ENCODE measurements at regions not wholly inside any gene's neighbourhood (a gene's known extent, or its start where the extent isn't known, plus 50 kb on each side); places are given as distances from the start of the nearest gene placed in this dataset.

DNA sequence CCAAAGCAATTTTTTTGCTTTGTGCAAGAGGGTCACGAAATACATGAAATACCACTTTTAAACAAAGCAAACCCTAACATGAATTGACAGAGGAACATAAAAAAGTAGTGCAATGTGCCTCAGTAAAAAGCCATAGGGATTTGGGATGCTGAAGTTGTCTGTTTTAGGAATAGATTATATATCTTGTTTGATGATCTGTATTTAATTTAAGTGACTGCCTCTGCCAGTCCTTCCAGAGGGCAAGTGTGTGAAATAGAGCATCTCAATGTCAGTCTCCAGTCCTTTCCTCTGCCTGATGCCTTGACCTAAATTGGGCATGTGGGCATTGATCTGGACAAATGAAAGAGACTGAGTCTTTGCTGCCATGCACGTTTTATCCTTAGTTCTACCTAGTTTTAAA is 222.8 kb downstream of the PTPRC start:
- DNase-seq, result no peak

DNA sequence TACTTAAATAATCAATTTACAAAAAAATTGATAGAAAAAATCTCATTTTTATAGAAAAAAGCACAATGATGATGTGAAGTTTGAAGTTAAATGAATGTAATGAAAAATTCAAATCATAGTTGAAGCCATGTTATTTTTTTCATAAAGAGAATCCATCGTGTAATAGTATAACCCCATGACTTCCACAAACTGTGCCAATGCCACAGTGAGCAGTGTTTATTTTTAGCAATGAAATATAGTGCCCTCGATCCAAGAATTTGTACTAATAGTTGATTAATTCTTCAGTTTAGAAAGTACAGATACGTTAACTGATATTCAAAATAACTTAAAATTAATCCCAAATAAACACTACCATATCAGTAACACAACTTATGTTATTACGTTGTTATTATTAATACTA is 225.9 kb downstream of the PTPRC start:
- DNase-seq, result no peak

DNA sequence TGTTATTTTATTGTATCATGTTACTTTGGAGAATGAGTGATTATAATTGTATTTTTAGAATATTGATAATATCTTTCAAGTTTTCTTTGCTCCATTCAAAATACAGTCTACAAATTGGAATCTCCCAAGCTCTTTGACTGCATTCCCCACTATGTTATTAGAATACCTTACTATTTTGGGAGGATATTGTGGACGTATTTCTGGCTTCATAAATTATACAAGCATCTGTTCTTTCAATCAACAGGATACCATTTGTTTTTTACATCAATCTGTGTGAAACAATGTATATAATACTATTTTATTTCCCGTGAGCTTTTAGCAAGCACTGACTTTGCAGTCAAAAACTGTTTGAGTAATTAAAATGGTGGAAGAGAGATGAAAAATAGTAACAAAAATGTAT is 226.5 kb downstream of the PTPRC start:
- no peak for DNase-seq

DNA sequence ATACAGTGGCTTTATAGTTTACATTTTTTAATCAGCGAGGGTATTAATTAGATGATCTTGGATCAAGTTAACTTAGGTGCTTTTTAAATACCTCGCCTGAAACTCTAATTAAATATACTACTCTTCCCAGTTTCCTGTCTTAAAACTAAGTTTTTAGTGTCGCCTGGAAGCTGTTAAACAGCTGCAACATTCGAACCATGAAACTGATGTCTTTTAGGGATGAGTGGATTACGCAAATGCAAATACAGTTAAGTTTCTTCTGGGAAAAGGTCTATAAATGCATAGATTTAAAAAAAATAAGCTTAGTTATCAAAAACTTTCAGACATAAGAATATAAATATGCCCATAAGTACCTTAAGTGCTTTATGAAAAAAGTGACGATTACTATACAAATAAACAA is 228.3 kb downstream of the PTPRC start:
- DNase-seq, result no peak

GRCh38 chr1:198873696-198874230 is 234.9 kb downstream of the PTPRC start:
- no peak for DNase-seq

- peak in 19 of 56 donors; percentile 3 to 59 (median 13) for DNase-seq
These were observed 237.6 kb downstream of the PTPRC start for GRCh38 chr1:198876371-198876871.

DNA sequence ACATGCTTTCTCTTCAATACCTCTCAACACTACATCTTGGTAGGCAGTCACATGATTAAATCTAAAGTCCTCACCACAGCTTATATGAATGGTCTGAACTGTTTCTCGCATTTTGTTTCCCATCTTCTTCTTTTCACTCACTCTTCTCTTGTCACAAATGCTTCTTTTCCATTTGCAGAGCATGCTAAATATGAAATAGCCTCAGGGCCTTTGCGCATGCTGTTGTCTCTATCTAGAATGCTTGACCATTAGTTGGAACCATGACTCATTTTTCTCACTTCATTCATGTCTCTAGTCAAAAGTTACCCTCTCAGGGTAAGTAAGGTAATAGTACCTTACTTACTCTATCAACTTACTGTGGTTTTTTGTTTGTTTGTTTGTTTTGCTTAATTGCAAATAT is 239.7 kb downstream of the PTPRC start:
- DNase-seq, result no peak

GRCh38 chr1:198879711-198880306 is 241.0 kb downstream of the PTPRC start:
- DNase-seq, result no peak

DNA sequence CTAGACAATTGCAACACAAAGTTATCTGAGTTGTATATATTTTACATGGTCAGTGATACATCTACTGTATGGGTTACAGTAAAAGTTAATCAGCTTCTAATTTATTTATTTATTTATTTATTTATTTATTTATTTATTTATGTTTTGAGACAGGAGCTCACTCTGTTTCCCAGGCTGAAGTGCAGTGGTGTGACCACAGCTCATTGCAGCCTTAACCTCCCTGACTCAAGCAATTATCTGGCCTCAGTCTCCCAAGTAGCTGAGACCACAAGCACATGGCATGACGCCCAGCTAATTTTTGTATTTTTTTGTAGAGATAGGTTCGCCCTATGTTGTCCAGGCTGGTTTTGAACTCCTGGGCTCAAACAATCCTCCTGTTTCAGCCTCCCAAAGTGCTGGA is 241.6 kb downstream of the PTPRC start:
- no peak for DNase-seq

DNA sequence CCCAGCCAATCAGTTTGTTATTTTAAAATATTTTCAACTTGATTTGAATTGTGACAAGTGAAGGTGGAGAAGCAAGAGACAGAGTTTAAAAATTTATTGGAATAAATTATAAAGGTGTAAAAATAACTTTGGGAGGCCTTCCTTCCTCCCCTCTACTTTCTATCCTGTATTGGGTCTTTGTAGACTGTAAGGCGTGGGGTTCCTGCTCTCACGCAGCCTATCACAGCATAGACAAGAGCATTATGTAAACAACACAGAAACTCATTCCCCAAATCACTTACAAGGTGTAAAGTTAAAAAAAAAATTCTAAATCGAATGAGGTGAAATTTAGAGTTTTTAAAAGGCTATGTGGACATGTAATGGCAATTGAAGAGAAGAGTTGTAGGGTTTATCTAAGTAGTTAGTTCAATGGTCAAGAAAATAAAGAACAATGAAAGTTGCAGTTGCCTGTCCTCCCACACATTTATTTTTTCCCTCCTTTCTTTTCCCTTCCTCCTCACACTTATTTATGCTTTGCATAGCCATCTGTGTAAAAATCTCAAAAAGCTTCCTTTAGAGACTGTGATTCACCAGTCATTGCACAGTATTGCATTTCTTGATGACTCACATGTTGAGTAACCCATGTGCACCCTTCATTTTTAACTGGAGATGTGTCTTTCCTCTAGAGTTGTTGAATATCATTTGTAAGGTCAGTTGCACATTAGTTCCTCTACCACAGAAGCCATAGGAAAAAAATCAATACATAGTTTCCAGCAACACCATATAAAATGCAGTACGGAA is 242.2 kb downstream of the PTPRC start:
- no peak for DNase-seq

DNA sequence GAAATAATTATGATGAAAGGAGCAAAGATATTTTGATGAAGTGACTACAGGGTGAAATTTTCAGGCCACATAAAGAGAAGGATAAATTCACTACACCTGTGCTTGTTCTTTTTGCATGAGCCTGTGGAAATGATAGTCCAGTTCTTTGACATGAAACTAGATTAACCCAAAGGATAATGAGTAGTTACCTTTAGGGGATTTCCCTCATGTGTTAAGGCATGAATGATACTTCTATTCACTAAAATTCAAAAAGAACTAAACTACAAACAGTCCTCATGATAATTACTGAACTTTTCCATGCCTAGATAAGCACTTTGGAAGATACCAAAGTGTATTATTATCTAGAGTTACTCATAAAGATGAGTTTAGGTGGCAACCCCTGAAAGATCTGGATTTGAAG is 244.3 kb downstream of the PTPRC start:
- DNase-seq, result no peak

DNA sequence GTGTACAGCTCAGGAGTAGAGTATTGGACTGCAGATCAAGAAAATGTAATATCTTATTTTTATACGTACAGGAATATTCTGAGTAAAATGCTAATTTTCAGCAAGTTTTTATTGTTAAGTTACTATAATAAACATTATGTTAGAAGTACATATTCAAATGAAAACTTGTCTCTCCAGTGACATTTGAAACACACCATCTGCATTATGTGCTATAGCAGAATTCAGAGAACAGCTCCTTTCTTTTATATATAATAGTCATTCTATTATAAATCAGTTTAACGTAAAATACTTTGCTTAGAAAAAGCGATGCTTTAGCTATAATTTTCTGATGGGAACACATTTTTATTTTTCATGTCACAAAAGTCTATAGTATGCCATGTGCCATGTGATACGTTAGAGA is 249.0 kb downstream of the PTPRC start:
- DNase-seq, result no peak

DNA sequence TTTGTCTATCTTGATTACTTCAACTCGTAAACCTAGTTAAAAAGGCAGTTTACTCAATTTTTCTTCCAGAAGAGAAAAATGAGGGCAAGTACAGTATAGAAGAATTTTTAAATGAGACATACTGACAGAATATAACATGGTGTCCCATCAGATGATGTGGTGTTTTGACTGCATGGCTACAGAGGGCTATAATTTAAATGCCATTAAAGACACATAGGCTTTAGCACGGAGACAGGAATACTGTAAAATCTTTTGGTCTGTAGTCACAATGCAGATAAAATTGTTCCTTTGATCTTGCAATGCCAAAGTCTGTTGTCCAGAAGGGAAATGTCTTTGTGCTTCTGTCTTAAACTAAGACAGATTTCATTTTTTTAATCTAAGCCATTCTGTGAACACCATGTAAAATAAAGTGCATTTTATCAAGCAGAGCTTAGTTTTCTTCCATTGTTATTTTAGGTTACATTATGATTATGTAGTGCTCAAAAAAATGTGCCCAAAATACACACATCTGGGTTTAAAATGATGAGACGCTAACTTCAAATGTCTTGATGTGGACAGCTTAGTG is 249.6 kb downstream of the PTPRC start:
- no peak for DNase-seq

DNA sequence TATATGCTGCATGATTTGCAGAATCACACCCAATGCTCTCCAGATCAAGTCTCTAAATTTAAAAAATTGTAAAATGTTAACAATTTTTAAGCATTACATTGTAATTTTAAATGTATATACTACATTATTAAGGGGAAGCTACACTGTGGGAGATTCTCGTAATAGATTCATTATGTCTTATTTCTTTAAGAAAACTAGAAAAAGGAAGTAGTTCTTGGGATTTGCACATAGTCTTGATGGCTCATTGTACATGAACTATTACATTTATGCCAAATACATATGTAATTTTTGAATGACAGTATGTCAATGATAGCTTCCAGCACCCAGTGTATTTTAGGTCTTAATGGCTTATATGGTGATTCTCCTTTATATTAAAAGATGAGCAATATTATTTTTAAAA is 250.3 kb downstream of the PTPRC start:
- DNase-seq, result no peak

DNA sequence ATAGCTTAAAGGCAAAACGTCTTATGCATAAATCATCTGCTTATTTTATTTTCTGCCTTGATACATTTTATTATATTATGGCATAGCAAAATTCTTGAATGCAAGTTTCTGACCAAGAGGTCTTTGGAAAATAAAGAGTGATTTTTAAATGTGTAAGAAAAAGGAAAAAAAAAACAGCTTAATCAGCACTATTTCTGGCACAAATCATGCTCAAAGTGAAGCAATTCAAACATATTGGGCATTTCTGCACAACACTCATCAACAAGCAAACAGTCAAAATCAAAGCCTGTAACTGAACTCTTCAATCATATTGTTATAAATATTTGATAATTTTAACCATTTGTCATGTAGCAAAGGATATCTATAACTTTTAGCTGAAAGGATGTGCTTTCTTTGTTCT is 250.9 kb downstream of the PTPRC start:
- no peak for DNase-seq

GRCh38 chr1:198890214-198890930 is 251.5 kb downstream of the PTPRC start:
- no peak for DNase-seq

GRCh38 chr1:198892065-198892464 is 253.2 kb downstream of the PTPRC start:
- DNase-seq, result no peak

GRCh38 chr1:198893141-198893540 is 254.3 kb downstream of the PTPRC start:
- no peak for DNase-seq

GRCh38 chr1:198893763-198894444 is 255.1 kb downstream of the PTPRC start:
- no peak for DNase-seq

DNA sequence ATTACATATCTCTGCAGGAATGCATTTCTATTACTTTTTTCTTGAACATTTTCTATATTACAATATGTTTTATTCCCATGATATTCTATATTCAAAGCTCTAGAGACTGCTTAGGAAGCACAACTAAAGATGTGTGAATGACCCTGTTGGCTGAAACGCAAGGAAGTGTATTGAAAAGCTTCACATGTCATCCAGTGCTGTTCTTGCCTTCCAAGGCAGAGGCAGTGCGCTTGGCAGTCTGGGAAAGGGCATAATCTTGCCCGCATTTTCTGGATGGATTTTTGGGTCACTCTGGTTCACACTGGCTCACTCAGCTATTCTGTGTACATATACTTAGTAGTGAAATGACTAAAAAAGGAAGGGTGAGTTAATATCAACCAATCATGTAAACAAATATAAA is 262.4 kb downstream of the PTPRC start:
- peak in 4 of 56 donors; percentile 6 to 26 (median 20) for DNase-seq

GRCh38 chr1:198902655-198903054 is 263.8 kb downstream of the PTPRC start:
- peak in 2 of 56 donors; percentile 7 to 9 for DNase-seq
